HCT116 (cell line): ENCODE measurements at regions not wholly inside any gene's neighbourhood (a gene's known extent, or its start where the extent isn't known, plus 50 kb on each side); places are given as distances from the start of the nearest gene placed in this dataset.

ENCODE experiments used
- CTCF ChIP-seq, 3 experiments: fragments of 200-600 bp in 1 of 3; sonication (generic) in 1 of 3; IDR thresholded peaks in 2 of 3; conservative IDR thresholded peaks in 1 of 3; 2 replicates each; pipeline ENCODE4 v1.5.1; 2012 to 2017; ENCODE audit warnings: low read depth in 2 of 3, low read length in 2 of 3, antibody characterized with exemption in 1 of 3, borderline replicate concordance in 1 of 3, control low read depth in 1 of 3, mild to moderate bottlenecking in 1 of 3, mixed read lengths in 1 of 3, mixed run types in 1 of 3, moderate library complexity in 1 of 3; ENCODE audit not compliant: insufficient read depth in 1 of 3
- EZH2 ChIP-seq: fragments of 200-600 bp; sonication (generic); IDR thresholded peaks from 2 replicates; pipeline ENCODE4 v1.6.1; 2017; ENCODE audit warnings: antibody characterized with exemption, mixed run types
- FOSL1 ChIP-seq: IDR thresholded peaks from 2 replicates; pipeline ENCODE4 v1.6.1; 2012; ENCODE audit warnings: low read depth
- POLR2AphosphoS5 ChIP-seq: IDR thresholded peaks from 2 replicates; pipeline ENCODE4 v1.6.1; 2011; ENCODE audit warnings: mild to moderate bottlenecking, low read depth, low read length, moderate library complexity

DNA sequence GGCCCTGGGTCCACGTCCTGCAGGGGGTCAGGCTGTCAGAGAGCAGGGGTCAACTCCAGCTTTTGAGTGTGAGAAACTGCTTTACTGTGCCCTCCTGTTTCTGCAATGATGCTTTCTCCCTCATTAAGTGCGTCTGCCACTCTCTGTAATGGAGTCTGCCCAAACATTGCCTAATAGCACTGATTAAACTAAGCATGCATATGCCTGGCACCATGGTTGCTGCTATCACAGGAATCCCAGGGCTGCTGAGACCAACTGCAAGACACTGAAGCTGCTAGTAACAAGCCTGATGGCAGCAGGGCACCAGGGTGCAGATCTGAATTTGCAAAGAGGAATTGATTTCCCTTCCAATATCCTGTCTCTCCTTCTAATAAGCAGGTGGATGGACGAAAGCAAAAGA is 125.3 kb downstream of the SLC24A2 start:
- TF ChIP-seq EZH2 (no peak), POLR2AphosphoS5 (no peak), FOSL1 (no peak), CTCF (IDR thresholded peaks at IDR 0.05 in 2 of 3, conservative IDR thresholded peaks at IDR 0.05 in 1 of 3; ENCODE audit: borderline replicate concordance in 1 of 3, insufficient read depth in 1 of 3, low read depth in 2 of 3, low read length in 2 of 3) (no peak)
